SH-SY5Y (cell line): ENCODE measurements at regions not wholly inside any gene's neighbourhood (a gene's known extent, or its start where the extent isn't known, plus 50 kb on each side); places are given as distances from the start of the nearest gene placed in this dataset.

Experiments
- GATA2 ChIP-seq: IDR thresholded peaks from 2 replicates; pipeline ENCODE4 v1.6.1; 2011; ENCODE audit warnings: mild to moderate bottlenecking, low read depth, low read length
- GATA3 ChIP-seq: IDR thresholded peaks from 2 replicates; pipeline ENCODE4 v1.6.1; 2011; ENCODE audit warnings: low read depth, mild to moderate bottlenecking, low read length, moderate library complexity

GRCh38 chr14:55946231-55946630 is 172.0 kb upstream of the PELI2 start:
- no peak for TF ChIP-seq GATA3
- TF ChIP-seq GATA2 = no peak
